Glomerular visceral epithelial cell (primary cell): ENCODE measurements at regions not wholly inside any gene's neighbourhood (a gene's known extent, or its start where the extent isn't known, plus 50 kb on each side); places are given as distances from the start of the nearest gene placed in this dataset.

ENCODE experiments used
- DNase-seq: peaks from one replicate; pipeline ENCODE4 v3.0.0-alpha.2; 2016; ENCODE audit errors: extremely low spot score

DNA sequence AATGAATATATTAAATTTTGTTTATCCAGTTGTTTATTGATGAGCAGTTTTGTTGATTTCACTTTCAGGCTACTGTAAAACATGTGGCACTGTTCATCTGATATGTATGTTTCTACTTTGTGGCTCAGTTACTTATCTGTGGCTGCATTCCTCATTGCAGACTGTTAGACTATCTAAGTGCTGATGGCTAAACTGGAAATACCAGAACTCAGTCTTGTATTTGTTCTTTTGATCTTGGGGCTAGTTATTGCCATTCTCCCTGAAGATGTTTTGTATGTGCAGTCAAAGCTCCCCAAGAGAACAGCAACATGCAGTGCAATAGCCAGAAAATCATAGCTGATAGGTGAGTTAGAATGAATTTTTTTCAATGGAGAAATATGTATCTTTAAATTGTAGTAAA lies 162.2 kb downstream of the GADD45G start:
- DNase-seq = no peak

DNA sequence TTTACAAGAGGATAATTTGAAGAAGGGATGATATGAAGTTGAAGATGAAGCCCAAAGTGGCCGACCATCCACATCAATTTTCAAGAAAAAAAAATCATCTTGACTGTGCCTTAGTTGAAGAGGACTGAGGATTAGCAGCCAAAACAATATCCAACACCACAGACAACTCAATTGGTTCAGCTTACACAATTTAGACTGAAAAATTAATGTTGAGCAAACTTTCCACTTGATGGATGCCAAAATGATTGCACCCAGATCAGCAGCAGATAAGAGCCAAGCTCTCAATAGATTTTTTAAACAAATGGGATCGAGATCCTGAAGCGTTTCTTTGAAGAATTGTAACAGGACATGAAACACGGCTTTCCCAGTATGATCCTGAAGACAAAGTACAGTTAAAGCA lies 163.2 kb downstream of the GADD45G start:
- no peak for DNase-seq

DNA sequence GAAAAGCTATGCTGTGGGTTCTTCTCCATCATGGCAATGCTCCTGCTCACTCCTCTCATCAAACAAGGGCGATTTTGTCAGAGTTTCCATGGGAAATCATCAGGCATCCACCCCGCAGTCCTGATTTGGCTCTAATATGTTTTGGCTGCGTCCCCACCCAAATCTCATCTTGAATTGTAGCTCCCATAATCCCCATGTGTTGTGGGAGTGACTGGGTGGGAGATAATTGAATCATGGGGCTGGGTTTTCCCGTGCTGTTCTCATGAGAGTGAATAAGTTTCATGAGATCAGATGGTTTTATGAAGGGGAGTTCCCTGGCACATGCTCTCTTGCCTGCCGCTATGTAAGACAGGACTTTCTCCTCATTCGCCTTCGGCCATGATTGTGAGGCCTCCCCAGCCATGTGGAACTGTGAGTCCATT lies 163.8 kb downstream of the GADD45G start:
- no peak for DNase-seq

DNA sequence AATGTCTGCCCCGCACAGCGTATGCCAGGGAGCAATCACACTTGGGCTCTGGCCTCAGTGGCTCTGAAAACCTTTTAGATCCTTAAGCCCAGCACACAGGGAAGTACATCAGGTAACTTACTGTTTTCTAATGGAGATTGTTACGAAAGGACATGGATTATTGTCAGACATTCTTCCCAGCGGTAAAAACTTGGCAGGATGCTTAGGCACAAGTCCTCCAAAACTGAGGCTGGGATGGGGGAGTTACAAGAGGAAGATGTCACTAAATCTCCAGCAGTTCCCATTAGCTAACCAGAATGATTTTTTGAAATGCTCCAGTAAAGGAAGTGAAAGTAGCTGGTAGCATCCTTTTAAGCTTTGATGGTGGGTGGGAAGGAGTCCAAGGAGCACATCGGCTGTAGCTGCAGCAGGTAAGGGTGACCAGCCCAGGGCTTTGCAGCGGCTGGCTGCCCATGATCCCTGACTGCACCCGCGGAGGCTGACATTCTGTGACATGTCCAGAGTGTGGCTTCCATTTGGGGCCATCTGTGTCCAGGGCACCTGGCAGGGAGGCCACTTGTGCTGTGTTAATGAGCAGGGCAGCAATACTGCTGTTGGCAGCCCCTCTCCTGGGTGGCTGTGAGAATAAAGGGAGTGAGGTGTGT lies 165.8 kb downstream of the GADD45G start:
- DNase-seq = no peak

DNA sequence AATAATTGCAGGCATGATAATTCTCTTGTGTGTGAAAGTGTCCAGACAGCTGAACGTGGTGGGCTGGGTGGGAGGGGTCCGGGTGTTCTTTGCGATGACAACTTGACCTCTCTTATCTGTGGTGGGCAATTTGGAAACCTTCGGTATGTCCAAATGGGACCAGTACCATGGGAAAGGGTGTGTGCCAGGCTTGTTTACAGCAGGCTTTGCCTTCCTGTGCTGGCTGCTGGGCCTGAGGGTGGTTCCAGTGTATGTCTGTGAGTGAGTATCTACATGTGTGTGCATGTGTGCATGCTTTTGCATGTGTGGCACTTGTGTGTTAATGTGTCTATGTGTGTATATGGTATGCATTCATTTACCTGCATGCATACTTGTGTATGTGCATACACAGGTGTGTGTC lies 166.4 kb downstream of the GADD45G start:
- DNase-seq = no peak

DNA sequence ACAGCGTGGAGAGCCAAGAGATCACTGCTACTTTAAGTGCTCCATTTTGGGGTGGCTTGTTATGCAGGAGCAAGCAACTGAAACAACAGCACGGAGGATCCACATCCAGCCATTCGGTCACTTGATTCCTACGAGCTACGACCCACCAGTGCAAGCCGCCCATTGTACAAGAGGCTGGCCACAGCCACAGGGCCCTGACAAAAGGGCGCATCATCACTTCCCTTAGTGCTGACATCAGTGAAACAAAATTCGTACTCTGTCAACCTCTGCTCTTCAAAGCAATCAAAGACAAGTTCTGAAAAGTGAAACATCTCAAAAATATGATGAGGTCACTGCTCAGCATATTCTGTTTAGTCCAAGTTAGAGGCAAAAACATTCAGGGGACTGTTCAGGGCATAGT lies 168.4 kb downstream of the GADD45G start:
- no peak for DNase-seq

DNA sequence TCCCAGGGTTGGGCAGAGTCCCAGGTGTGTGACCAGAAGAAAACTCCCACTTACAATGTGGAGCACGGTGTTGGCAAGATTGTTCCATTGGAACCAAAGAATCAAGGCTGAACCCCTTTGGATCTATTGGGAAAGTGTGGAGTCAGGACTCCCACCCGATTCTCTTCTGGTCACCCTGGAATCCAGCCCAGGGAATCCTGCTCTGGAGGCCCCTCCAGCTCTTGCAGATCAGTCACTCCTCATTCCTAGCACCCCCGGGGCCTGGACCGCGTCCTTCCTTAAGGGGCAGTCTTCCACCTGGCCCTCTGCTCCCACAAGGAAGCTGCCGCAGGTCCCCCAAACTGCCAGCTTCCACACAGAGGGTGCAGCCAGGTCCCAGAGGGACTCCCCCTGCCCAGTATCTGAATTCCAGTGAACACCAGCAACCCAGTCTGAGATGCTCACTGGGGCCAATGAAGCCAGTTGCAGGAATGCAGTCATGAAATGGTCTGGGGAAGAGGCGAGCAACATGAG lies 170.1 kb downstream of the GADD45G start:
- DNase-seq = no peak

DNA sequence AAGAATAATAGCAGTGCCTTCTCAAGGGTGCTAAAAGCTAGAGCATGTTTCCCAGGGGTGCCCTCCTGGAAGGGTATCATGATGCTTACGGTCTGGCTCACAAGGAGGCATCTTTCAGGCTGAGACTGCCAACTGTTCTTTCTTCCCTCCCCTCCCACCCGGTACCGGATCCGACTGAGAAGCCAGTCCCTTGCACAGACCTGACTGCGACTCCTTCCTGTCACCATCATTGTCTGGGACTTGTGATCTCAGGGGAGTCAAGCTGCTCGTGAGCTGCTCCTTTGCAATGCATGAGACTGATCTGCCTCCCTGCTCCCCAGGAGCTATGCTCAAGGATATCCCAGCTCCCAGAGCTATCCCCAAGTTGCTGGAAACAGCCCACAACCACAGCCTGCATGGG lies 170.8 kb downstream of the GADD45G start:
- no peak for DNase-seq

DNA sequence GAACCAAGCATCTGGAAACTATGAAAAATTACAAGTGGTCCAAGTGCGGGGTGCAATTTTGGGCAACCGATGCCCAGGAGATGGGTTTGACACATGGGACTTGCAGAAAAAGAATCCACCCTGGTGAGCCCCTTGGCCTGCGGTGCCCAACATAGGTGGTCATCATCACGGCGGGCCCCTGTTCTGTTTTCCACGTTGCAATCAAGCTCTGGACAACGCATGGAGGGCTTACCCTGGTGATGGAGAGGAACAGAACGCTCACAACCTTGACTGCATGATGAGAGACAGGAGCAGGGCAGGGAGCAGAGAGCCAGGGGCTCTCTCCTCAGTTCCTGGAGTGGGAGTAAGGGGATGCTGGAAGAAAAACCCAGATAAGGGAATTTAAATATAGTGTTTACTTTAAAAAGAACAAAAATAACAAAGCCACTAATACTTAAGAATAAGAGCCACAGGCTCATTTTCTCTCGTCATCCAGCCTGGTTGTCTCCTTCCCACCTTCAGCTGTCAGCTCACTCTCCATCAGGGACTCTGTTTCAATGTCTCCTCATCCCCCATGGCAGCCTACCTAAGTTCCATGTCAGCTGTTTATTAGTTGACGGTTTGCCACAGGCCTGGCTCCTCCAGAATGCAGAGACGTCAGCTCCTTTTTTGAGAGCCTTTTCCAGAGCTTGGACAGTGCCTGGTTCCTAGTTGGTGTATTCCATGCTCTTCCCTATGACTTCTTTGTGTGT lies 172.1 kb downstream of the GADD45G start:
- no peak for DNase-seq

DNA sequence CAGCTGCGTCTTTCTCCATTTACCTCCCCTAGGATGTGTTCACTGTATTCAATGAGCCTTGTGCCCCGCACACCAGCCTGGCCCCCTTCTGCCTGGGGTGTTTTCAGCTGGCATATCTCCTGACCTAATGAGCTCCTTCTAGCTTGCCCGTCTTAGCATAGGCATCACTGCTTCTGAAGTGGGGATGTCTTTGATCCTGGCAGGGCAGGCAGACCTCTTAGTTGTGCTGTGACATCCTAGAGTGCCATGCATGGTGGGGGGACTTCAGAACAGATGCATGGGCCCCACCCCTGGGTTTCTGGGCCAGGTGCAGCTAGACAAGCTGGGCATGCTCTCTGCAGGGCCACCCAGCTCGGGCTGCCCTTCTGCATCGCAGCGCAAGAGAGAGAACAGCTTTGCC lies 172.7 kb downstream of the GADD45G start:
- no peak for DNase-seq

DNA sequence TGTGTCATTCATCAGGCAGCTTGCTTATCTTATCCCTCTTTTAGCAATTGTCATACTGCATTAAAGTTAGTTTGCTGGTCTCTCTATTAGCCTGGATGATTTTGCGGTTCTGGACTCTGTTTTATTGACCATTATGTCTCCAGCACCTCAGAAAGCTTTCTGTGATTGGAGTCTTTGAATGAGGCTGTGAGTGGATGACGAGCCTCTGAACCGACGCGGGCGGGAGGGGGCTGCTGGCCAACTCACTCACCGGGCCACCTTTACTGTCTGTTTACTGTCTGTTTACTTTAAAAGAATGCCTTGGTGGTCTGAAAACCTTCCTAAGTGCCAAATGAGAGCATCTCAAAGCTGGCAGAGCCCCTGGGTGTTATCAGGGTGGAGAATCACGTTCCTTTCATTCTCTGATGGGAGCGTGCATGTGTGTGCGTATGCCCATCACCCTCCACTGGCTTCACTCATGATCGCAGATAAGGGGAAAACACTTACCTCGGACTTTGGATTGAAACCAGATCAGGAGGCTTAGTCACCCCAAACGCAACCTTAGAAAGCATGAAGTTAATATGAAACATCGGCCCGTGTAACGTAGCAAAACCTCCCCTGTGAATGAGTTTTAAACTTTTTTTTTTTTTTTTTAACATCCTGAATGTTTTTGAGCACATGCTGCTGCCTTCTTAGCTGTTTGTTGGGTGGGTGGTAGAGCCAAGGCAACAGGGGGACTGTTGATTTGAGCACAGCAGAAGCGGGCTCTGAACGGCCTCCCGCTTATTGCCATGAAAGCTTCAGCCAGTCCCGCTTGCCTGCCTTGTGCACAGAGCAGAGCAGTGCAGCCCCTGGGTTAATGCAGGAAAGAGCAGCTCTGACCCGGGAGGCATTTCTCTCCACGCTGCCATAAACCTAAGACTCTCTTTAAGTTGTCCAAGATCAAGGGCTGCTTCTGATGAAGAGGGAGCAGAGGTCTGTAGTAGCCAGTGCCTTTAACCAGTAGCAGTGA lies 173.6 kb downstream of the GADD45G start:
- no peak for DNase-seq

DNA sequence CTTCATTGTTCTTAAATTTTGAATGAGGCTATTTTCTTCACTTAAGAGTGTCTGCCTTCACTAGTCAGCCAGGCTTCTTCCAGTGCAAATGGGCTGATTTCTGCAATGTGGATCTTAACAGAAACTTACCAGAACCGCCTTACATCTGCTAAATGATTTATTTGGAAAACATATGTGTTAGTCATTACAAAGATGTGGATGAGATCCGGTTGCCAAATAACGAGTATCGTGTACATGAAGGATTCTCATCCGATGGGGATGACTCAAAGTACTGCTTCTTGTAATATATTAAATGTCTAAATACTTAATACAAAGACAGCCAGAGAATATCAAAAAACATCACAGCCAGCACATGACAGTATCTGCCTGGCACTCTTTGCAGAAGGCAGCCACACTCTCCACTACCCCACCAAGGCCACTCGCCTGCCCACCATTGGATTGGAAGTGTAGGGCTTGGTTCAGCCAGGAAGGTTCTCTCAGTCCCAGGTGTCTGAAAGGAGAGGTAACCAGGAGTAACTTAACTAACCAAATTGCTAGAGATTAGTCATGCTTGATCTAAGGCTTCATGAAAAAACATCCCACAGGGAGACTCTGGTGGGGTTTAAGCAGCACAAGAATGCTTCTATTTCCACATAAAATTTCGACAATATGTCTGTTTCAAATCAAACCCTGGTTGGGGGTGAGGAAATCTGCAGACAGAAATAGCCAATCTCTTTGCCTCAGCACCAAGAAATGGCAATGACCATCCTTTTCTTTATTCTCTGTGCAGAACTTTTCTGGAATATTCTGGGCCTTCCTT lies 174.8 kb downstream of the GADD45G start:
- DNase-seq = no peak

DNA sequence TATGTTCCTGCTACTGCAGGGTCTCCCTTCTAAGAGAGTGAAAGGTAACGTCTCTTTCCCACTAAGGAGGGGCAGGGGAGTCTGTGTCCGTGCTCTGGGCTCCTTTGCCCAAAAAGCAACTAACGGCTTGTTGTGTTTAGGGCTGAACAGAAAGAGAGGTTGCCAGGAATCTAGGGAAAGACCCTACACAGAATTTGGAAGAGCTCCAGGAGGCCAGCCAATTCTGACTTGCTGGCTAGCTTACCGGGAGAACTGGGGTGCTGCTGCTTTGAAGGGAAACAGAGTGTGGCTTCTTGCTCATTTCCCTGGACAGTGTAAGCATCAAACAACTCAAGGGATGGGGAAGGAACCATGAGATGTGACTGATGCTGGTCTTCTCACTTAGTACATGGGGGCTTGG lies 176.1 kb downstream of the GADD45G start:
- no peak for DNase-seq

DNA sequence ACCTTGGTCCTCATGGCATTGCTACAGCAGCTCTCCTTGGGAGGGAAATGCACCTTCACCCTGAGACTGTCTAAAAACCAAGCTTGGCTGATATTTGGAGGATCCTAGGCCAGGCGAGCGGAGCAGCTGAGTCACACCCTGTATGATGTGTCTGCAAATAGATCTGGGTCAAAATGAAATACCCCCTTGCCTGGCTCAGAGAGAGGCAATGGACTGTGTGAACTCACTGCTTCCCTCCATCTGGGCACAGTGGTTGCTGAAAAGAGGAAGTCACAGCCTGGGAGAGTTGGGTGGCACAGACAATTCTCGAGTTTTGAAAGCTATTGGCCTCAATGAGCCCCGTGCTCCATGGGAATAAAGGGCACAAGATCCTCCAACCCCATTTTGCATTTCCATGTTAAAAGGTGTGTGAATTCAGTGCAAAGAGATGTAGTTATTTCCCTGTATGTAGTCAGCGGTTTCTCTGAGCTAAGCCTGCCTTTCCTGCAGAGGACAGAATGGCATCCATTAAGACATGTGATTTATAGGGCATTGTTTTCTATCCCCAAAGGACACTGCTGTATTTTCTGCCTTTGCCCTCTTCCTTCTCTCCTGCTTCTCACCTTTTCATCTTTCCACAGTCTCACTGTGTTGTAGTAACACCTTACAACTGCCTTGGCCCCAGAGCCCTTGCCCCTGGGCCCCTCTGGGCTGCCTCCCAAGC lies 177.2 kb downstream of the GADD45G start:
- no peak for DNase-seq

DNA sequence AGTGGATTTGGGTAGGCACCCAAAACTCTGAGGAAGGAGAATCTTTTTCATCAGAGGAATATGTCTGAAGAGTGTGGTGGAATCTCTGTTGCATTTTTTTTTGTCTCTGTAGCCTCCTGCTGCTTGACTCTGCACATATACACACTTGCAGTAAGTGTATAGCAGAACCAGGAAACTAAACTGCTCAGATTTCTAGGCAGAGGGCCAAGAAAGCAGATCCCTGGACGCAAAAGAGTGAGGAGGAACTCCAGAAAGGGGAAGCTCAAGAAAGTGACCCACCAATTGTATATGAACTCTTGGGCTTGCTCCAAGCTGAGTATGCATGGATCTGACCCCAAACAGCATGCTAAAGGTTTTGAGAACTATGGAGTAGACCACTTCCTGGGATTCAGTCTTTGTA lies 181.8 kb downstream of the GADD45G start:
- DNase-seq = no peak

DNA sequence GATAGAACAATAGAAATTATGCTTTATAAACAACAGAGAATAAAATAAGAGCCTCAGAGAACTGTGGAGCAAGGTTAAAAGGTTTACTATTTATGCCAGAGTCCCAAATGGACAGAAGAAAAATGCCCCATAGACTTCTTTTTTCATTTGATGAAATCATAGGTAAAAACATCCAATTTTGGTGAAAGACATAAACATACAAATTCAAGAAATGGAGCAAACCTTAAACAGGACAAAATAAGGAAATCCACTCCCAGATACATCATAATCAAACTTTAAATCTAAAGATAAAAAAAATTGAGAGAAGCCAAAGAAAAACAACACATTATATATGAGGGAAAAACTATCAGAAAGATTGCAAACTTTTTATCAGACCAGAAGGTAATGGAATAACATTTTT lies 182.8 kb downstream of the GADD45G start:
- no peak for DNase-seq

DNA sequence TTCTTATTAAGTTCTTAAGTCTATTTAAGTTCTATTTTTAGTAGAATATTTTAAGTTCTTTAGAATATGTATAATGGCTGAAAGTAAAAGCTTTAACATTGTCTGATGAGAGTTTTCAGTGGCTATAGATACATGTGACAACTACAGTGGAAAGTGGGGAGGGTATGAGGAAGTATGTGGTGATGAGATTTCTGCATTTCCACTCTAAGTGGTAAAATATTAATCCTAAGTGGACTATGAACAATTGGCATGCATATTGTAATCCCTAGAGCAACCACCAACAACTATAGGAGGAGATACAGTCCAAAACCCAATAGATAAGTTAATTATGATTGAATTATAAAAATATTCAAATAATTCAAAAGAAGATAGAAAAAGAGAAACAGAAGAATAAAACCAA lies 183.6 kb downstream of the GADD45G start:
- DNase-seq = no peak

DNA sequence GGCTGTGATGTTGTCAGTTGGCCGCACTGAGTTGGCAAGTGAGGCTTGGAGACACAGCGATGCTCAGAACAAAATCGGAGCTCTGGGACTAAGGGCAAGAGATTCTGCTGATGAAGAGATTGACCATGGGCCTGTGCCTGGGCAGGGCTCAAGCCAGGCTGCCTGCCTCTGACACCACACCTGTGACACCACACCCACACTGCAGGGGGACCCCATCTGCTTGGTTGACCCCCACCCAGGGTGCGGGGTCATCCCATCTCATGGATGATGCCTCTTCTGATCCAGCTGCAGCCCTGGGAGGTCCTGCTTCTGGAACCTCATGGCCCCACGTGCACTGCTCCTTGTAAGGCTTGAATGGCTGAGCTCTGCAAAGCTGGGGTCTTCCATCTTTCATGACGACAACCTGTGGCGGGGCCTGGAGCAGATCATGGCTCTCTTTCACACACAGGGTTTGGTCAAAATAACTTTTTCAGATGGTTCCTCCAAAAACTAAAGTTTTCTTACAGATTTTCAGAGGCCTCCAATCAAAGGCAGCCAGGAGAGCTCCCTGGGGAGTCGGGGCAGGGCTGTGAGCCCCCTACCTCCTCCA lies 185.2 kb downstream of the GADD45G start:
- DNase-seq = no peak

DNA sequence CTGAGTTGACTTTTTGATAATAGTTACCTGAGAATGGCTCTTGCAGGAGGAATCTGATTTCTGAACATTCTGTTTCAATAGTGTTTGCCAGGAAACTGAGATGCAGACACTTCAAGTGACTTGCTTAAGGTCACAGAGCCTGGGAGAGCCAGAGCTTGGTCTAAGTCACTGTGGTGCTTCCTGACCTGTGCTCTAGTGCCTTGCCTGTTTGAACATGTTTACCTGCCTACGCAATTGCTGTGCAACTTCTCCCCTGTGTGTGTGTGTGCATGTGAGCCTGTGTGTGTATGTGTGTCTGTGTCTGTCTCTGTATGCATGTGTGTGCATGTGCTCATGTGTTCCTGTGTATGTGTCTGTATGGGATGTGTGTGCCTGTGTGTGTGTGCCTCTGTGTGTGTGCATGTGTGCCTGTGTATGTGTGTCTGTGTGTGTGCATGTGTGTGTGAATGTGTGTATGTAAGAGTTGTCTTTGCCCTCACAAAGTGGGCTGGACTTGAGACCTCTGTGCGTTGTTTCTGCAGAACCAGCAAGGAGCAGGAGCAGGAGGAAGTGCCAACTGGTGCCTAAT lies 185.8 kb downstream of the GADD45G start:
- DNase-seq = no peak

DNA sequence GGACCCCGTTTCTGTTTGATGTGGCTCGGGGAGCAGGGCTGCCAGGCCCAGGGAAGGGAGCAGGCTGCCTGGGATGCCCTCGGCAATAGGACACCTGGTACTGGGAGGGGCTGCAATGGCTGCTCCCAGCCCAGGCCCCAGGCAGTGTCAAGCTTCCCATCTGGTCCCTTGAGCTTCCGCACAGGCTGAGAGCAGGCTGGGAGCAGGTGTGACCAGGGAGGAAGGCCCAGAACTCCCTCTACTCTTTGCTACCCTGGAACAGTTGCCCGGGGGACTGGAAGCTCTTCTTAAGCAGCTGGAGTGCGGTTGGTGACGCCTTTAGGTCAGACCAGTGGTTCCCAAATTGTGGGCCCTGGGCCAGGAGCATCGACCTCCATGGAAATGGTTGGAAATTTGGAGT lies 186.9 kb downstream of the GADD45G start:
- DNase-seq = no peak
